ENCODE measurements at regions not wholly inside any gene's neighbourhood (a gene's known extent, or its start where the extent isn't known, plus 50 kb on each side); places are given as distances from the start of the nearest gene placed in this dataset.

GRCh38 chr13:65504213-65504612 is 1725.9 kb downstream of the PCDH9 start:
- no peak for TF ChIP-seq POLR2A (IDR thresholded peaks at IDR 0.05; ENCODE audit: low read length)
- TF ChIP-seq GATA1 (IDR thresholded peaks at IDR 0.05; ENCODE audit: low read depth, low read length) = no peak
